GM12878 (cell line): ENCODE measurements at regions not wholly inside any gene's neighbourhood (a gene's known extent, or its start where the extent isn't known, plus 50 kb on each side); places are given as distances from the start of the nearest gene placed in this dataset.

ENCODE experiments used
- ATAC-seq: fragments of 200-7000 bp; cut with Tn5 transposase; 3 replicates; pipeline ENCODE4 v1.9.1; 2020; ENCODE audit warnings: mild to moderate bottlenecking, moderate library complexity
- BruUV-seq: library from RNA; stranded (reverse); fragments of 400-500 nt; replicated peaks from 2 replicates; lab custom pipeline; 2021; lab: Mats Ljungman, UMichigan
- CTCF ChIA-PET: fragments of 300-600 bp; sonication (Branson Sonifier 250); formaldehyde crosslinking; extraction: SDS; loops from one replicate; lab custom pipeline; 2021; ENCODE audit warnings: inconsistent platforms; lab: Yijun Ruan, JAX
- POLR2A ChIA-PET: fragments of 350-600 bp; formaldehyde crosslinking; extraction: SDS; loops from one replicate; lab custom pipeline; 2021; ENCODE audit warnings: inconsistent platforms; lab: Charles Lee
- RAD21 ChIA-PET: fragments of 300-600 bp; sonication (Branson Sonifier 250); formaldehyde crosslinking; loops from one replicate; lab custom pipeline; 2023; ENCODE audit warnings: antibody characterized with exemption; ENCODE audit not compliant: unreplicated experiment; lab: Charles Lee
- SMC1A ChIA-PET: fragments of 300-600 bp; sonication (Branson Sonifier 250); formaldehyde crosslinking; loops from one replicate; lab custom pipeline; 2023; ENCODE audit not compliant: unreplicated experiment, uncharacterized antibody; lab: Charles Lee
- DNase-seq: peaks from one replicate; pipeline ENCODE4 v3.0.0-alpha.2; 2011; ENCODE audit warnings: low read depth, low spot score
- FAIRE-seq: peaks from 3 replicates; lab custom pipeline; 2011; peaks lifted over from hg19 to GRCh38; lab: Jason Lieb, UNC
- H2AFZ ChIP-seq: 2 replicates; pipeline ENCODE4 v1.6.0; 2011; ENCODE audit warnings: low read depth, low read length, control low read depth; ENCODE audit not compliant: control insufficient read depth
- H3K27ac ChIP-seq: 2 replicates; pipeline ENCODE4 v1.5.1; 2011; ENCODE audit warnings: control low read depth; ENCODE audit not compliant: control insufficient read depth, insufficient read depth
- H3K27me3 ChIP-seq, 2 experiments: replicated peaks in 1 of 2; 2 replicates each; pipeline versions ENCODE4 v1.6.0 to v1.6.1; 2011; ENCODE audit warnings: low read length in 1 of 2; ENCODE audit not compliant: control insufficient read depth in 2 of 2, insufficient read depth in 2 of 2
- H3K36me3 ChIP-seq, 2 experiments: 2 replicates each; pipeline ENCODE4 v1.5.1; 2011; ENCODE audit warnings: low read length in 1 of 2; ENCODE audit not compliant: control insufficient read depth in 2 of 2, insufficient read depth in 2 of 2
- H3K4me1 ChIP-seq: 2 replicates; pipeline ENCODE4 v1.6.1; 2011; ENCODE audit warnings: mild to moderate bottlenecking, low read length, moderate library complexity, mixed read lengths; ENCODE audit not compliant: control insufficient read depth, insufficient read depth
- H3K4me2 ChIP-seq: 2 replicates; pipeline ENCODE4 v1.6.0; 2011; ENCODE audit warnings: control low read depth; ENCODE audit not compliant: control insufficient read depth, insufficient read depth
- H3K4me3 ChIP-seq: fragments of 200-600 bp; sonication (generic); 2 replicates; pipeline ENCODE4 v1.5.1; 2016
- H3K79me2 ChIP-seq: 2 replicates; pipeline ENCODE4 v1.6.0; 2011; ENCODE audit warnings: low read length; ENCODE audit not compliant: control insufficient read depth, insufficient read depth
- H3K9ac ChIP-seq: 2 replicates; pipeline ENCODE4 v1.8.0; 2011; ENCODE audit warnings: low read length, control low read depth, mixed read lengths; ENCODE audit not compliant: control insufficient read depth, insufficient read depth
- H3K9me3 ChIP-seq: replicated peaks from 3 replicates; pipeline ENCODE4 v1.5.1; 2011; ENCODE audit warnings: mild to moderate bottlenecking, low read length; ENCODE audit not compliant: control insufficient read depth, insufficient read depth
- H4K20me1 ChIP-seq: 2 replicates; pipeline ENCODE4 v1.6.0; 2011; ENCODE audit not compliant: control insufficient read depth, insufficient read depth
- GATAD2B ChIP-seq: fragments of 450-650 bp; conservative IDR thresholded peaks from 2 replicates; pipeline ENCODE4 v1.6.1; 2017; ENCODE audit warnings: low read depth, mild to moderate bottlenecking, moderate library complexity
- IKZF1 ChIP-seq: fragments of 450-650 bp; conservative IDR thresholded peaks from 2 replicates; pipeline ENCODE4 v1.6.1; 2017; ENCODE audit warnings: antibody characterized with exemption, mild to moderate bottlenecking
- POLR2AphosphoS5 ChIP-seq: IDR thresholded peaks from 2 replicates; pipeline ENCODE4 v1.6.1; 2011; ENCODE audit warnings: mild to moderate bottlenecking, low read length, inconsistent platforms
- SUZ12 ChIP-seq: fragments of 200-600 bp; sonication (generic); IDR thresholded peaks from one replicate; pipeline ENCODE4 v1.6.1; 2018; ENCODE audit warnings: antibody characterized with exemption, mild to moderate bottlenecking; ENCODE audit not compliant: unreplicated experiment
- YY1 ChIP-seq: IDR thresholded peaks from 2 replicates; pipeline ENCODE4 v1.6.1; 2011; ENCODE audit warnings: low read depth, mild to moderate bottlenecking, low read length
- WGBS: methylation state at CpG from one replicate; pipeline ENCODE4 v1.1.6; 2016; ENCODE audit warnings: low lambda C conversion rate; ENCODE audit not compliant: insufficient replicate concordance, insufficient coverage; ENCODE audit errors: missing lambda C conversion rate; 5-methylcytosine and 5-hydroxymethylcytosine counted together
- in situ Hi-C: fragments of 300-500 bp; cut with MboI; formaldehyde crosslinking; loops from 9 replicates; pipeline ENCODE4 v1.14.3; 2018; ENCODE audit warnings: mixed read lengths
- intact Hi-C: fragments of 100-400 bp; cut with micrococcal nuclease; formaldehyde crosslinking; loops from one replicate; pipeline ENCODE4 v1.14.2; 2022; ENCODE audit not compliant: unreplicated experiment
- TF ChIP-seq, protein P1 (sequence below): fragments of 450-650 bp; IDR thresholded peaks from 2 replicates; pipeline ENCODE4 v1.6.1; 2017; ENCODE audit warnings: mild to moderate bottlenecking, low read depth, inconsistent platforms; ENCODE audit not compliant: poor library complexity, severe bottlenecking

GRCh38 chr16:85276721-85277120, 164.4 kb upstream of the CIBAR2 start:
- H2AFZ ChIP-seq, result no peak overlapping the region
- no peaks in the 10 kb centered on the region for H3K4me1 ChIP-seq
- H4K20me1 ChIP-seq, result no peaks in the 10 kb centered on the region
- H3K27me3 ChIP-seq, result peaks cover 2 to 3% of the 10 kb centered on the region in 2 experiments; a peak in 1 of 4 replicates
- FAIRE-seq, result no peak
- in situ Hi-C loops, result no loop called here
- no peak for ATAC-seq
- DNase-seq, result no peak
- no peak overlapping the region for H3K9ac ChIP-seq
- H3K36me3 ChIP-seq, result no peaks in the 10 kb centered on the region
- H3K79me2 ChIP-seq, result no peaks in the 10 kb centered on the region
- SMC1A ChIA-PET, result no interaction called here
- no peaks in the 10 kb centered on the region for H3K9me3 ChIP-seq
- no peak for TF ChIP-seq POLR2AphosphoS5
- TF ChIP-seq YY1, result no peak
- TF ChIP-seq, protein P1, sequence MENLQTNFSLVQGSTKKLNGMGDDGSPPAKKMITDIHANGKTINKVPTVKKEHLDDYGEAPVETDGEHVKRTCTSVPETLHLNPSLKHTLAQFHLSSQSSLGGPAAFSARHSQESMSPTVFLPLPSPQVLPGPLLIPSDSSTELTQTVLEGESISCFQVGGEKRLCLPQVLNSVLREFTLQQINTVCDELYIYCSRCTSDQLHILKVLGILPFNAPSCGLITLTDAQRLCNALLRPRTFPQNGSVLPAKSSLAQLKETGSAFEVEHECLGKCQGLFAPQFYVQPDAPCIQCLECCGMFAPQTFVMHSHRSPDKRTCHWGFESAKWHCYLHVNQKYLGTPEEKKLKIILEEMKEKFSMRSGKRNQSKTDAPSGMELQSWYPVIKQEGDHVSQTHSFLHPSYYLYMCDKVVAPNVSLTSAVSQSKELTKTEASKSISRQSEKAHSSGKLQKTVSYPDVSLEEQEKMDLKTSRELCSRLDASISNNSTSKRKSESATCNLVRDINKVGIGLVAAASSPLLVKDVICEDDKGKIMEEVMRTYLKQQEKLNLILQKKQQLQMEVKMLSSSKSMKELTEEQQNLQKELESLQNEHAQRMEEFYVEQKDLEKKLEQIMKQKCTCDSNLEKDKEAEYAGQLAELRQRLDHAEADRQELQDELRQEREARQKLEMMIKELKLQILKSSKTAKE, result no peak
- TF ChIP-seq SUZ12, result no peak
- no peak for TF ChIP-seq GATAD2B
- TF ChIP-seq IKZF1, result no peak
- 8% methylated on average over 7 of the region's 10 CpGs for WGBS
- no TSS peak for BruUV-seq
- CTCF ChIA-PET, result interaction anchor here (1.0 to 3.4 kb wide), 6 partner anchors 19 to 162 kb away, joined by 4 to 16 read pairs (median 6); no protein-coding TSS in a partner anchor
- intact Hi-C loops, result loop anchor here (10.0 kb wide), 1 partner anchor 162 kb away; the partner anchor contains the start of gene CIBAR2
- H3K4me3 ChIP-seq, result no peak overlapping the region
- POLR2A ChIA-PET, result no interaction called here
- H3K4me2 ChIP-seq, result no peak overlapping the region
- RAD21 ChIA-PET, result interaction anchor here (0.6 kb wide), 1 partner anchor 266 kb away, joined by 3 read pairs; no protein-coding TSS in a partner anchor
- H3K27ac ChIP-seq, result no peak overlapping the region
